ENCODE measurements at regions not wholly inside any gene's neighbourhood (a gene's known extent, or its start where the extent isn't known, plus 50 kb on each side); places are given as distances from the start of the nearest gene placed in this dataset.

DNA sequence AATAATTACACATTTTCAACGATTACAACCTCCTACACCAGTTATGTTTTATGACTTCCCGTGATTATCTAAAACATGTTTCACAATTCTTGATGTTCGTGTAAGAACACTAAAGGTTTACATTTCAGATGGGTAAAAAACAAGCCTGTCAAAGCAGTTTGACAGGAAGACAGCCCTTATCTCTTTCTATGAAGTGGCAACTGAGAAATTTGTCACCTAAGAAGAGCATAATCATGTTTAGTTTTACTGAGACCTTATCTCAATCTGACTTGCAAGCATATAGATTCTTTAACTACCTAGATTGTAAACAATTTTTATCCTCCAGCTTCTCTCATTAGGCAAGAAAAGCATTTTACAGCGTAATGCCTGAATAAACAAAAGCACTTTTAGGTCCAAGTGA, 218.4 kb upstream of the ZBED5 start:
- Histone ChIP-seq H3K4me1 (ENCODE audit: insufficient read depth, low read length) (no peaks in the 10 kb centered on the region), H4K20me1 (ENCODE audit: insufficient read depth, low read length) (no peaks in the 10 kb centered on the region), H3K27me3 (ENCODE audit: insufficient read depth, low read length) (peaks cover 22% of the 10 kb centered on the region), H3K4me3 (ENCODE audit: insufficient read depth, low read length) (no peak overlapping the region), H3K9me3 (ENCODE audit: low read depth, low read length) (no peaks in the 10 kb centered on the region), H3K27ac (ENCODE audit: low read depth, low read length) (no peak overlapping the region), H2AFZ (ENCODE audit: low read length) (no peak overlapping the region), H3K36me3 (ENCODE audit: insufficient read depth, low read length) (no peaks in the 10 kb centered on the region), H3K4me2 (ENCODE audit: insufficient read depth, low read length) (no peak overlapping the region), H3K79me2 (ENCODE audit: insufficient read depth, low read length) (no peaks in the 10 kb centered on the region)
- TF ChIP-seq CTCF (IDR thresholded peaks at IDR 0.05; ENCODE audit: extremely low read depth, low read depth, low read length) = no peak
- no peak for DNase-seq (ENCODE audit: insufficient read length, low spot score, missing footprints)

DNA sequence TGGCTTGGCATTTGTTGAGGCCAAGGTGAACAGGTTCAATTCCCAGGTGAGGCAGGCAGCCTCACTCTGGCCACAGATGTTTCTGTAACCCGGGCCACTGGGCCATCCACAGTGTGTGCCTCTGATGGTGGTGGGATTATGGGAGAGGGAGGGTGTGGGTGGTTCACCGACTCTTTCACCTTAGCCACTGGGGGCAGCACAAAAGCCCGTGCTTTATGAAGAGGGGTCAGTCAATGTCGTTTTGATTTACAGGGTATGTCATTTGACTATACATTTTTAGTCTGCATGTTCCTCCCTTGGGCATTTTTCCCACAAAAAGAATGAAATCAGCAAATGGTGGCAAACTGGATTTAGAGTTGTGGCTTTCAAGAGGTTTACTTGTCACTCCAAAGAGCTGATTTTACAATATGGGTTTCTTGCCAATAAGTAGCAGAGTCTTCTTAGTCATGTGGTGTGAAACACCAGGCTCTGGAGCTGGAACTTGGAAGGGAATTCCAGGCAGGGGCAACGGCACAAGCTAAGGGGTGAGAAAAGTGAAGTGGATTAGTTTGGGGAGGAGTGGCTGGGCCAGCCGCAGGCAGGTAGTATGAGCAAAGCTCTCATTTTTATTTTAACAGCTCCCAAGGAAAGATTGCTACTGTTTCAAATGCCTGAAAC, 217.8 kb upstream of the ZBED5 start:
- H3K4me2 ChIP-seq (ENCODE audit: insufficient read depth, low read length) = no peak overlapping the region
- no peak for DNase-seq (ENCODE audit: insufficient read length, low spot score, missing footprints)
- no peaks in the 10 kb centered on the region for H3K9me3 ChIP-seq (ENCODE audit: low read depth, low read length)
- H4K20me1 ChIP-seq (ENCODE audit: insufficient read depth, low read length) = no peaks in the 10 kb centered on the region
- no peak for TF ChIP-seq CTCF (IDR thresholded peaks at IDR 0.05; ENCODE audit: extremely low read depth, low read depth, low read length)
- H3K27me3 ChIP-seq (ENCODE audit: insufficient read depth, low read length) = peaks cover 18% of the 10 kb centered on the region
- H3K4me3 ChIP-seq (ENCODE audit: insufficient read depth, low read length) = no peak overlapping the region
- no peaks in the 10 kb centered on the region for H3K4me1 ChIP-seq (ENCODE audit: insufficient read depth, low read length)
- no peak overlapping the region for H3K27ac ChIP-seq (ENCODE audit: low read depth, low read length)
- no peaks in the 10 kb centered on the region for H3K79me2 ChIP-seq (ENCODE audit: insufficient read depth, low read length)
- no peaks in the 10 kb centered on the region for H3K36me3 ChIP-seq (ENCODE audit: insufficient read depth, low read length)
- H2AFZ ChIP-seq (ENCODE audit: low read length) = no peak overlapping the region

DNA sequence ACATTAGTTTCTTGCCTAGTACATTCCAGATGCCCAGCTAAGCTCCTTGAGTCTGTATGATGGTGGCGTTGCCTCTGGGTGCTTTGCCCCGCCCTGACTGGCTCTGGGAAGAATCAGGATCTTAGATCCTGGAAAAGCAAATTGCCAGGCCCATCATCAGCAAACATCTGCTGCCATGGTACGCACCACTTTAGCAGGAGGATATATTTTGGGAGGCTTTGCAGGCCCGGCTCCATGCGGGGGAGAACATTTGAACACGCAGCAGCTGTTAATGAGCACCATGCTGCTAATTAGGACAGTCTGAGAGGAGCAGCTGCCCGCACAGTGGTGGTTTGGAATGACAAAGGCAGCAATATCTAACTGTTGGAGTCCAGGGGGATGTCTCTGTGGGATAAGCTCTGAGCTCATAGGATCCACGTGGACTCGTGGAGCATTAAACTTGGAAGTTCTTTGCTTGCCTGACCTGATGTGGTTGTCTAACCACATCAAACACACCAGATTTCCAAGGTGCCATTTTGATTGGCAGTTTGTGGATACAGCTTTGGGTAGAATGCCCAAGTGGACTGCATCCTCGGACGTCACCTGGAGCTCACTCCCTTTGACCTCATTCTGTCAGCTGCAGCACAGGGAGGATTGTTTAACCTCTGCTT, 217.0 kb upstream of the ZBED5 start:
- Histone ChIP-seq H3K4me1 (ENCODE audit: insufficient read depth, low read length) (no peaks in the 10 kb centered on the region), H2AFZ (ENCODE audit: low read length) (no peak overlapping the region), H3K79me2 (ENCODE audit: insufficient read depth, low read length) (no peaks in the 10 kb centered on the region), H3K27ac (ENCODE audit: low read depth, low read length) (no peak overlapping the region), H4K20me1 (ENCODE audit: insufficient read depth, low read length) (no peaks in the 10 kb centered on the region), H3K4me3 (ENCODE audit: insufficient read depth, low read length) (no peak overlapping the region), H3K27me3 (ENCODE audit: insufficient read depth, low read length) (peaks cover 17% of the 10 kb centered on the region), H3K9me3 (ENCODE audit: low read depth, low read length) (no peaks in the 10 kb centered on the region), H3K36me3 (ENCODE audit: insufficient read depth, low read length) (no peaks in the 10 kb centered on the region), H3K4me2 (ENCODE audit: insufficient read depth, low read length) (no peak overlapping the region)
- TF ChIP-seq CTCF (IDR thresholded peaks at IDR 0.05; ENCODE audit: extremely low read depth, low read depth, low read length) = no peak
- no peak for DNase-seq (ENCODE audit: insufficient read length, low spot score, missing footprints)

DNA sequence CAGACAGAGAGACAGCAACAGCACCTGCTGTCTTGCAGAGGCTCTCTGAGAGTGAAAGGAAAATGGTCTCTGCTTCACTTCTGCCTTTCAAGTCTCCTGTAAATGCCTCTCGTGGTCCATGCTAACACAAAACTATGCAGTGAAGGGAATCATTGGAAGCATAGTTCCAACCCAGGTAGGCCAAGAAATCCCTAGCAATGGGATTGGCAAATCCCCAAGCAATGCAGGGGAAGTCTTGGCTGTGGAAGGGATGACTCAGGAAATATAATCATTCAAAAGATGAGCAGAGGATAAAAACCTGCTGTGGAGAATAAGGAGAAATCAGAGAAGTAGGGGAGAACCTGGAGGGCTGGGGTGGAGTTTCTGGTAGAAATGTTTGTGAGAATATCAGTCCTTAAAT, 216.1 kb upstream of the ZBED5 start:
- H2AFZ ChIP-seq (ENCODE audit: low read length) = no peak overlapping the region
- H3K79me2 ChIP-seq (ENCODE audit: insufficient read depth, low read length) = no peaks in the 10 kb centered on the region
- peaks cover 20% of the 10 kb centered on the region for H3K27me3 ChIP-seq (ENCODE audit: insufficient read depth, low read length)
- no peak for DNase-seq (ENCODE audit: insufficient read length, low spot score, missing footprints)
- no peaks in the 10 kb centered on the region for H3K4me1 ChIP-seq (ENCODE audit: insufficient read depth, low read length)
- no peaks in the 10 kb centered on the region for H3K9me3 ChIP-seq (ENCODE audit: low read depth, low read length)
- no peak overlapping the region for H3K4me2 ChIP-seq (ENCODE audit: insufficient read depth, low read length)
- no peak overlapping the region for H3K4me3 ChIP-seq (ENCODE audit: insufficient read depth, low read length)
- H3K36me3 ChIP-seq (ENCODE audit: insufficient read depth, low read length) = no peaks in the 10 kb centered on the region
- no peak for TF ChIP-seq CTCF (IDR thresholded peaks at IDR 0.05; ENCODE audit: extremely low read depth, low read depth, low read length)
- H4K20me1 ChIP-seq (ENCODE audit: insufficient read depth, low read length) = no peaks in the 10 kb centered on the region
- H3K27ac ChIP-seq (ENCODE audit: low read depth, low read length) = no peak overlapping the region
